Raji (cell line): ENCODE measurements at regions not wholly inside any gene's neighbourhood (a gene's known extent, or its start where the extent isn't known, plus 50 kb on each side); places are given as distances from the start of the nearest gene placed in this dataset.
A peak's percentile ranks its signal among the peaks of the same experiment; 100 is the strongest.

Source experiments
- POLR2A ChIP-seq: IDR thresholded peaks from 2 replicates; pipeline ENCODE4 v1.6.1; 2011; ENCODE audit warnings: low read depth, low read length, control low read depth; ENCODE audit not compliant: insufficient read depth

GRCh38 chr7:149714081-149714909 lies 59.1 kb downstream of the ZNF467 start:
- peak; percentile 54 for TF ChIP-seq POLR2A

- TF ChIP-seq POLR2A, result no peak
Measured at GRCh38 chr7:149713731-149714068, 59.7 kb downstream of the ZNF467 start.

GRCh38 chr7:149713061-149713730 lies 60.2 kb downstream of the ZNF467 start:
- TF ChIP-seq POLR2A, result no peak

- no peak for TF ChIP-seq POLR2A
Measured at GRCh38 chr7:149708026-149708425, 65.4 kb downstream of the ZNF467 start.

- TF ChIP-seq POLR2A, result no peak
Measured at GRCh38 chr7:149707448-149707886, 65.9 kb downstream of the ZNF467 start.

GRCh38 chr7:149706398-149706797 lies 67.0 kb downstream of the ZNF467 start:
- TF ChIP-seq POLR2A, result no peak

- TF ChIP-seq POLR2A, result no peak
Measured at GRCh38 chr7:149704507-149704906, 68.9 kb downstream of the ZNF467 start.

GRCh38 chr7:149703044-149703650 lies 70.2 kb downstream of the ZNF467 start:
- no peak for TF ChIP-seq POLR2A

GRCh38 chr7:149701495-149702240 lies 71.7 kb downstream of the ZNF467 start:
- no peak for TF ChIP-seq POLR2A

- TF ChIP-seq POLR2A, result no peak
Measured at GRCh38 chr7:149696280-149696679, 77.1 kb downstream of the ZNF467 start.

GRCh38 chr7:149692557-149692982 lies 80.8 kb downstream of the ZNF467 start:
- no peak for TF ChIP-seq POLR2A

GRCh38 chr7:149692056-149692455 lies 81.3 kb downstream of the ZNF467 start:
- no peak for TF ChIP-seq POLR2A

- no peak for TF ChIP-seq POLR2A
Measured at GRCh38 chr7:149690688-149691446, 82.5 kb downstream of the ZNF467 start.

GRCh38 chr7:149689291-149689721 lies 84.1 kb downstream of the ZNF467 start:
- TF ChIP-seq POLR2A, result no peak
